Islet precursor cell (in vitro differentiated cells): ENCODE measurements at regions not wholly inside any gene's neighbourhood (a gene's known extent, or its start where the extent isn't known, plus 50 kb on each side); places are given as distances from the start of the nearest gene placed in this dataset.

Experiments used
- DNase-seq: peaks from one replicate; pipeline ENCODE4 v3.0.0-alpha.2; 2018

GRCh38 chr2:217049956-217050355 is 190.1 kb upstream of the TNP1 start:
- DNase-seq = no peak

- DNase-seq = no peak
These were observed 189.6 kb upstream of the TNP1 start for GRCh38 chr2:217049422-217049821.

- DNase-seq = no peak
These were observed 188.9 kb upstream of the TNP1 start for GRCh38 chr2:217048730-217049129.

GRCh38 chr2:217047631-217048030 is 187.8 kb upstream of the TNP1 start:
- DNase-seq = no peak

- no peak for DNase-seq
These were observed 187.3 kb upstream of the TNP1 start for GRCh38 chr2:217047209-217047608.

- DNase-seq = no peak
These were observed 186.0 kb upstream of the TNP1 start for GRCh38 chr2:217045700-217046475.

- DNase-seq = no peak
These were observed 180.2 kb upstream of the TNP1 start for GRCh38 chr2:217040099-217040498.

- no peak for DNase-seq
These were observed 178.1 kb upstream of the TNP1 start for GRCh38 chr2:217038001-217038400.

- DNase-seq = no peak
These were observed 177.5 kb upstream of the TNP1 start for GRCh38 chr2:217037353-217037752.

- no peak for DNase-seq
These were observed 176.1 kb upstream of the TNP1 start for GRCh38 chr2:217035967-217036366.

- peak; percentile 33 for DNase-seq
These were observed 173.3 kb upstream of the TNP1 start for GRCh38 chr2:217033186-217033585.

GRCh38 chr2:217031445-217031844 is 171.6 kb upstream of the TNP1 start:
- no peak for DNase-seq

- no peak for DNase-seq
These were observed 170.2 kb upstream of the TNP1 start for GRCh38 chr2:217030081-217030480.

- no peak for DNase-seq
These were observed 168.3 kb upstream of the TNP1 start for GRCh38 chr2:217028128-217028527.

GRCh38 chr2:217027414-217027813 is 167.6 kb upstream of the TNP1 start:
- DNase-seq = no peak

GRCh38 chr2:217026569-217026968 is 166.7 kb upstream of the TNP1 start:
- DNase-seq = no peak

- no peak for DNase-seq
These were observed 166.3 kb upstream of the TNP1 start for GRCh38 chr2:217026161-217026560.

- no peak for DNase-seq
These were observed 163.7 kb upstream of the TNP1 start for GRCh38 chr2:217023611-217024010.

- DNase-seq = no peak
These were observed 157.8 kb upstream of the TNP1 start for GRCh38 chr2:217017456-217018252.

GRCh38 chr2:217016796-217017419 is 157.0 kb upstream of the TNP1 start:
- no peak for DNase-seq

- no peak for DNase-seq
These were observed 154.7 kb upstream of the TNP1 start for GRCh38 chr2:217014328-217015105.

GRCh38 chr2:217013926-217014325 is 154.1 kb upstream of the TNP1 start:
- DNase-seq = no peak

GRCh38 chr2:217011576-217011975 is 151.7 kb upstream of the TNP1 start:
- DNase-seq = no peak
